Panc1 (cell line): ENCODE measurements at regions not wholly inside any gene's neighbourhood (a gene's known extent, or its start where the extent isn't known, plus 50 kb on each side); places are given as distances from the start of the nearest gene placed in this dataset.

Experiments
- ATAC-seq: fragments of 200-7000 bp; cut with Tn5 transposase; 2 replicates; pipeline ENCODE4 v1.9.1; 2020; ENCODE audit warnings: mild to moderate bottlenecking, moderate library complexity
- BruUV-seq: library from RNA; stranded (reverse); fragments of 400-500 nt; replicated peaks from 2 replicates; lab custom pipeline; 2021; lab: Mats Ljungman, UMichigan
- CTCF ChIA-PET: fragments of 300-600 bp; sonication (Branson Sonifier 250); formaldehyde crosslinking; loops from one replicate; lab custom pipeline; 2022; ENCODE audit warnings: antibody characterized with exemption; lab: Charles Lee
- POLR2A ChIA-PET: fragments of 300-600 bp; sonication (Branson Sonifier 250); formaldehyde crosslinking; loops from one replicate; lab custom pipeline; 2022; ENCODE audit warnings: antibody characterized with exemption; lab: Charles Lee
- DNase-seq: peaks from one replicate; pipeline ENCODE4 v3.0.0-alpha.2; 2010; ENCODE audit warnings: low read depth, low spot score
- H3K27ac ChIP-seq: 2 replicates; pipeline ENCODE4 v1.5.1; 2011; ENCODE audit warnings: mild to moderate bottlenecking, low read length, inconsistent platforms
- H3K27me3 ChIP-seq: fragments of 200-500 bp; sonication (Bioruptor generic); 2 replicates; pipeline ENCODE4 v1.6.0; 2014; ENCODE audit warnings: low read length, inconsistent platforms; ENCODE audit not compliant: control insufficient read depth, insufficient read depth
- H3K36me3 ChIP-seq: fragments of 200-500 bp; sonication (Bioruptor generic); 2 replicates; pipeline ENCODE4 v1.5.1; 2014; ENCODE audit warnings: inconsistent platforms, mild to moderate bottlenecking, low read length, moderate library complexity; ENCODE audit not compliant: control insufficient read depth, insufficient read depth
- H3K4me1 ChIP-seq: 2 replicates; pipeline ENCODE4 v1.5.1; 2011; ENCODE audit warnings: inconsistent platforms, mild to moderate bottlenecking, low read length, moderate library complexity; ENCODE audit not compliant: control insufficient read depth, insufficient read depth
- H3K4me3 ChIP-seq, 2 experiments: 2 replicates each; pipeline ENCODE4 v1.5.1; 2011 to 2012; ENCODE audit warnings: low read depth in 2 of 2, low read length in 2 of 2, mild to moderate bottlenecking in 2 of 2, inconsistent platforms in 1 of 2, moderate library complexity in 1 of 2
- H3K9me3 ChIP-seq: fragments of 200-500 bp; sonication (Bioruptor generic); 2 replicates; pipeline ENCODE4 v1.5.1; 2014; ENCODE audit warnings: low read depth, mild to moderate bottlenecking, inconsistent platforms, low read length, moderate library complexity; ENCODE audit not compliant: control insufficient read depth, insufficient read depth
- POLR2AphosphoS5 ChIP-seq: IDR thresholded peaks from 2 replicates; pipeline ENCODE4 v1.6.1; 2012; ENCODE audit warnings: mild to moderate bottlenecking, low read depth, low read length, moderate library complexity
- SIN3A ChIP-seq: IDR thresholded peaks from 2 replicates; pipeline ENCODE4 v1.6.1; 2012; ENCODE audit warnings: low read depth, mild to moderate bottlenecking, low read length, moderate library complexity, borderline replicate concordance; ENCODE audit not compliant: insufficient read depth
- TCF7L2 ChIP-seq: IDR thresholded peaks from 2 replicates; pipeline ENCODE4 v1.6.1; 2011; ENCODE audit warnings: mild to moderate bottlenecking, low read depth, low read length, inconsistent platforms
- in situ Hi-C: cut with HindIII; loops from 2 replicates; pipeline ENCODE4 v1.10.0; 2016; ENCODE audit warnings: low sequenced_read_pairs, low pct_unique_long_range_greater_than_20kb
- intact Hi-C: fragments of 100-400 bp; cut with micrococcal nuclease; formaldehyde crosslinking; loops from one replicate; pipeline ENCODE4 v1.10.0; 2022; ENCODE audit not compliant: unreplicated experiment
- TF ChIP-seq, protein P1 (sequence below), 2 experiments: IDR thresholded peaks; 2 replicates each; pipeline ENCODE4 v1.6.1; 2011 to 2012; ENCODE audit warnings: low read depth in 2 of 2, control low read depth in 1 of 2, low read length in 1 of 2, mild to moderate bottlenecking in 1 of 2, moderate library complexity in 1 of 2; ENCODE audit not compliant: insufficient read depth in 1 of 2
- TF ChIP-seq, protein P2 (sequence below): fragments of 450-650 bp; IDR thresholded peaks from 2 replicates; pipeline ENCODE4 v1.5.1; 2017; ENCODE audit warnings: mild to moderate bottlenecking

DNA sequence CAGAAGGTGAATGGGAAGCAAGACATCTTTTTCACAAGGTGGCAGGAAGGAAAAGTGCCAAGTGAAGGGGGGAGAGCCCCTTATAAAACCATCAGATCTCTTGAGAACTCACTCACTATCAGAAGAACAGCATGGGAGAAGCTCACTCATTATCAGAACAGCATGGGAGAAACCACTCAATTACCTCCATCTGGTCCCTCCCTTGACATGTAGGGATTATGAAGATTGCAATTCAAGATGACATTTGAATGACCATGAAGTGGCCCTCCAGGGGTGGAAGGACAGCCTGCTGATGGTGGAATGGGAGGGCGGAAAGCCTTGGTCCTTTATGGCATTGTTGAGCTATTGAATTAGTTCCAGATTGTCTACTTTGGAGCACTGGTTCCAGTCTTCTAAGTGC, 413.0 kb upstream of the MEX3C start:
- CTCF ChIA-PET = no interaction called here
- intact Hi-C loops (no loop called here), in situ Hi-C loops (no loop called here)
- H3K27me3 ChIP-seq = no peaks in the 10 kb centered on the region
- TF ChIP-seq, protein P1, sequence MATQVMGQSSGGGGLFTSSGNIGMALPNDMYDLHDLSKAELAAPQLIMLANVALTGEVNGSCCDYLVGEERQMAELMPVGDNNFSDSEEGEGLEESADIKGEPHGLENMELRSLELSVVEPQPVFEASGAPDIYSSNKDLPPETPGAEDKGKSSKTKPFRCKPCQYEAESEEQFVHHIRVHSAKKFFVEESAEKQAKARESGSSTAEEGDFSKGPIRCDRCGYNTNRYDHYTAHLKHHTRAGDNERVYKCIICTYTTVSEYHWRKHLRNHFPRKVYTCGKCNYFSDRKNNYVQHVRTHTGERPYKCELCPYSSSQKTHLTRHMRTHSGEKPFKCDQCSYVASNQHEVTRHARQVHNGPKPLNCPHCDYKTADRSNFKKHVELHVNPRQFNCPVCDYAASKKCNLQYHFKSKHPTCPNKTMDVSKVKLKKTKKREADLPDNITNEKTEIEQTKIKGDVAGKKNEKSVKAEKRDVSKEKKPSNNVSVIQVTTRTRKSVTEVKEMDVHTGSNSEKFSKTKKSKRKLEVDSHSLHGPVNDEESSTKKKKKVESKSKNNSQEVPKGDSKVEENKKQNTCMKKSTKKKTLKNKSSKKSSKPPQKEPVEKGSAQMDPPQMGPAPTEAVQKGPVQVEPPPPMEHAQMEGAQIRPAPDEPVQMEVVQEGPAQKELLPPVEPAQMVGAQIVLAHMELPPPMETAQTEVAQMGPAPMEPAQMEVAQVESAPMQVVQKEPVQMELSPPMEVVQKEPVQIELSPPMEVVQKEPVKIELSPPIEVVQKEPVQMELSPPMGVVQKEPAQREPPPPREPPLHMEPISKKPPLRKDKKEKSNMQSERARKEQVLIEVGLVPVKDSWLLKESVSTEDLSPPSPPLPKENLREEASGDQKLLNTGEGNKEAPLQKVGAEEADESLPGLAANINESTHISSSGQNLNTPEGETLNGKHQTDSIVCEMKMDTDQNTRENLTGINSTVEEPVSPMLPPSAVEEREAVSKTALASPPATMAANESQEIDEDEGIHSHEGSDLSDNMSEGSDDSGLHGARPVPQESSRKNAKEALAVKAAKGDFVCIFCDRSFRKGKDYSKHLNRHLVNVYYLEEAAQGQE (IDR thresholded peaks at IDR 0.05; ENCODE audit: insufficient read depth in 1 of 2, low read depth in 2 of 2, low read length in 1 of 2) = no peak
- TF ChIP-seq, protein P2, sequence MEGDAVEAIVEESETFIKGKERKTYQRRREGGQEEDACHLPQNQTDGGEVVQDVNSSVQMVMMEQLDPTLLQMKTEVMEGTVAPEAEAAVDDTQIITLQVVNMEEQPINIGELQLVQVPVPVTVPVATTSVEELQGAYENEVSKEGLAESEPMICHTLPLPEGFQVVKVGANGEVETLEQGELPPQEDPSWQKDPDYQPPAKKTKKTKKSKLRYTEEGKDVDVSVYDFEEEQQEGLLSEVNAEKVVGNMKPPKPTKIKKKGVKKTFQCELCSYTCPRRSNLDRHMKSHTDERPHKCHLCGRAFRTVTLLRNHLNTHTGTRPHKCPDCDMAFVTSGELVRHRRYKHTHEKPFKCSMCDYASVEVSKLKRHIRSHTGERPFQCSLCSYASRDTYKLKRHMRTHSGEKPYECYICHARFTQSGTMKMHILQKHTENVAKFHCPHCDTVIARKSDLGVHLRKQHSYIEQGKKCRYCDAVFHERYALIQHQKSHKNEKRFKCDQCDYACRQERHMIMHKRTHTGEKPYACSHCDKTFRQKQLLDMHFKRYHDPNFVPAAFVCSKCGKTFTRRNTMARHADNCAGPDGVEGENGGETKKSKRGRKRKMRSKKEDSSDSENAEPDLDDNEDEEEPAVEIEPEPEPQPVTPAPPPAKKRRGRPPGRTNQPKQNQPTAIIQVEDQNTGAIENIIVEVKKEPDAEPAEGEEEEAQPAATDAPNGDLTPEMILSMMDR = no peak
- TF ChIP-seq POLR2AphosphoS5 (no peak), TCF7L2 (no peak), SIN3A (no peak)
- no peaks in the 10 kb centered on the region for H3K4me1 ChIP-seq
- no peaks in the 10 kb centered on the region for H3K36me3 ChIP-seq
- H3K27ac ChIP-seq = no peak overlapping the region
- H3K4me3 ChIP-seq = no peak overlapping the region
- ATAC-seq = no peak
- DNase-seq = no peak
- POLR2A ChIA-PET = no interaction called here
- no peaks in the 10 kb centered on the region for H3K9me3 ChIP-seq
- no TSS peak for BruUV-seq

DNA sequence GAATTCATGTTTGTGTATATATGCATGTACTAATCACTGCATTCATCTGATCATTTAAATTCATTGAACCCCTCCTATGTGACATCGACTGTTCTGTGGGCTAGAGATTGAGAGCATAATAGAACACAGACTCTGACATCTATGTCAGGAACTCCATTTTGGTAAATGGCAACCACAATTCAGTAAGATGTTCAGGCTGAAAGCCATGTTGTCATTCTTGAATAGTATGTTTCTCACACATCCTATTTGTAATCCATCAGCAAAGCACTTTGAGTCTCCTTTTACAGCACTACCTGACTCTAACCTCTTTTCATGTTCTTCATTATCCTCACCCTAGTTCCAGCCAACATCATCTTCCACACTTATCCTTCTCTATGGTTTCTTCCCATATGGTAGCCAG, 413.8 kb upstream of the MEX3C start:
- no peak overlapping the region for H3K4me3 ChIP-seq
- no peaks in the 10 kb centered on the region for H3K27me3 ChIP-seq
- H3K36me3 ChIP-seq = no peaks in the 10 kb centered on the region
- TF ChIP-seq SIN3A (no peak), POLR2AphosphoS5 (no peak), TCF7L2 (no peak)
- TF ChIP-seq, protein P2 = no peak
- TF ChIP-seq, protein P1 (IDR thresholded peaks at IDR 0.05; ENCODE audit: insufficient read depth in 1 of 2, low read depth in 2 of 2, low read length in 1 of 2) = no peak
- in situ Hi-C loops = no loop called here
- no TSS peak for BruUV-seq
- H3K27ac ChIP-seq = no peak overlapping the region
- no peak for DNase-seq
- H3K4me1 ChIP-seq = no peaks in the 10 kb centered on the region
- ChIA-PET CTCF (no interaction called here), POLR2A (no interaction called here)
- ATAC-seq = no peak
- H3K9me3 ChIP-seq = no peaks in the 10 kb centered on the region
- intact Hi-C loops = no loop called here
